ENCODE measurements at regions not wholly inside any gene's neighbourhood (a gene's known extent, or its start where the extent isn't known, plus 50 kb on each side); places are given as distances from the start of the nearest gene placed in this dataset.

GRCh38 chr4:186441502-186441901, 113.9 kb downstream of the MTNR1A start:
- Histone ChIP-seq H3K4me2 (ENCODE audit: unreplicated experiment) (no peak overlapping the region), H3F3A (ENCODE audit: insufficient read depth) (no peaks in the 10 kb centered on the region), H3K27me3 (replicated peaks; ENCODE audit: insufficient read depth) (no peaks in the 10 kb centered on the region), H3K36me3 (ENCODE audit: low read depth) (no peaks in the 10 kb centered on the region), H3K9ac (no peak overlapping the region), H3K79me2 (ENCODE audit: insufficient read depth) (no peaks in the 10 kb centered on the region), H3K27ac (no peak overlapping the region), H4K20me1 (ENCODE audit: insufficient read depth) (no peaks in the 10 kb centered on the region), H3K9me2 (ENCODE audit: insufficient read depth) (no peaks in the 10 kb centered on the region), H3K9me3 (ENCODE audit: low read depth) (no peaks in the 10 kb centered on the region), H3K4me3 (no peak overlapping the region), H3K4me1 (ENCODE audit: insufficient read depth) (no peaks in the 10 kb centered on the region), H2AFZ (no peak overlapping the region)
- 10 to 24% methylated on average over 2 of the region's 2 CpGs for WGBS, 2 experiments (ENCODE audit: low coverage in 1 of 2, low lambda C conversion rate in 2 of 2, missing lambda C conversion rate in 2 of 2)
- in situ Hi-C loops (cut with MboI), result no loop called here
- no peak for DNase-seq
- no peak for TF ChIP-seq EZH2 (IDR thresholded peaks at IDR 0.05; ENCODE audit: insufficient read depth, poor library complexity, severe bottlenecking)
- TF ChIP-seq EZH2phosphoT487 (IDR thresholded peaks at IDR 0.05; ENCODE audit: insufficient read depth, low read depth), result no peak

- Histone ChIP-seq H3K27me3 (replicated peaks; ENCODE audit: insufficient read depth) (no peaks in the 10 kb centered on the region), H3K9me2 (ENCODE audit: insufficient read depth) (no peaks in the 10 kb centered on the region), H3K36me3 (ENCODE audit: low read depth) (no peaks in the 10 kb centered on the region), H3K9me3 (ENCODE audit: low read depth) (no peaks in the 10 kb centered on the region), H3K4me2 (ENCODE audit: unreplicated experiment) (no peak overlapping the region), H4K20me1 (ENCODE audit: insufficient read depth) (no peaks in the 10 kb centered on the region), H3K79me2 (ENCODE audit: insufficient read depth) (no peaks in the 10 kb centered on the region), H3K4me1 (ENCODE audit: insufficient read depth) (no peaks in the 10 kb centered on the region), H3K9ac (no peak overlapping the region), H3K4me3 (no peak overlapping the region), H3K27ac (no peak overlapping the region), H3F3A (ENCODE audit: insufficient read depth) (no peaks in the 10 kb centered on the region), H2AFZ (no peak overlapping the region)
- in situ Hi-C loops (cut with MboI), result no loop called here
- WGBS, 2 experiments (ENCODE audit: low coverage in 1 of 2, low lambda C conversion rate in 2 of 2, missing lambda C conversion rate in 2 of 2), result 54 to 56% methylated on average over 13 of the region's 13 CpGs
- no peak for TF ChIP-seq EZH2phosphoT487 (IDR thresholded peaks at IDR 0.05; ENCODE audit: insufficient read depth, low read depth)
- no peak for TF ChIP-seq EZH2 (IDR thresholded peaks at IDR 0.05; ENCODE audit: insufficient read depth, poor library complexity, severe bottlenecking)
- no peak for DNase-seq
Measured at GRCh38 chr4:186428481-186428880, 126.9 kb downstream of the MTNR1A start.

- in situ Hi-C loops (cut with MboI), result no loop called here
- Histone ChIP-seq H3K4me3 (no peak overlapping the region), H3K36me3 (ENCODE audit: low read depth) (no peaks in the 10 kb centered on the region), H3K9me2 (ENCODE audit: insufficient read depth) (no peaks in the 10 kb centered on the region), H3K4me2 (ENCODE audit: unreplicated experiment) (no peak overlapping the region), H3K9me3 (ENCODE audit: low read depth) (no peaks in the 10 kb centered on the region), H3K9ac (no peak overlapping the region), H2AFZ (no peak overlapping the region), H3K79me2 (ENCODE audit: insufficient read depth) (no peaks in the 10 kb centered on the region), H3K27ac (no peak overlapping the region), H3K27me3 (replicated peaks; ENCODE audit: insufficient read depth) (no peaks in the 10 kb centered on the region), H4K20me1 (ENCODE audit: insufficient read depth) (no peaks in the 10 kb centered on the region), H3K4me1 (ENCODE audit: insufficient read depth) (no peaks in the 10 kb centered on the region), H3F3A (ENCODE audit: insufficient read depth) (no peaks in the 10 kb centered on the region)
- WGBS, 2 experiments (ENCODE audit: low coverage in 1 of 2, low lambda C conversion rate in 2 of 2, missing lambda C conversion rate in 2 of 2), result 9 to 16% methylated on average over 4 of the region's 4 CpGs
- TF ChIP-seq EZH2 (IDR thresholded peaks at IDR 0.05; ENCODE audit: insufficient read depth, poor library complexity, severe bottlenecking), result no peak
- TF ChIP-seq EZH2phosphoT487 (IDR thresholded peaks at IDR 0.05; ENCODE audit: insufficient read depth, low read depth), result no peak
- no peak for DNase-seq
Measured at GRCh38 chr4:186424745-186425144, 130.6 kb downstream of the MTNR1A start.

GRCh38 chr4:186422296-186422695, 133.1 kb downstream of the MTNR1A start:
- Histone ChIP-seq H3K36me3 (ENCODE audit: low read depth) (no peaks in the 10 kb centered on the region), H3K9me3 (ENCODE audit: low read depth) (no peaks in the 10 kb centered on the region), H3K27ac (no peak overlapping the region), H3K9me2 (ENCODE audit: insufficient read depth) (no peaks in the 10 kb centered on the region), H3K9ac (no peak overlapping the region), H3K4me3 (no peak overlapping the region), H3F3A (ENCODE audit: insufficient read depth) (no peaks in the 10 kb centered on the region), H2AFZ (no peak overlapping the region), H3K4me2 (ENCODE audit: unreplicated experiment) (no peak overlapping the region), H3K79me2 (ENCODE audit: insufficient read depth) (no peaks in the 10 kb centered on the region), H3K4me1 (ENCODE audit: insufficient read depth) (no peaks in the 10 kb centered on the region), H4K20me1 (ENCODE audit: insufficient read depth) (no peaks in the 10 kb centered on the region), H3K27me3 (replicated peaks; ENCODE audit: insufficient read depth) (no peaks in the 10 kb centered on the region)
- no peak for DNase-seq
- WGBS, 2 experiments (ENCODE audit: low coverage in 1 of 2, low lambda C conversion rate in 2 of 2, missing lambda C conversion rate in 2 of 2), result 14 to 19% methylated on average over 2 of the region's 2 CpGs
- in situ Hi-C loops (cut with MboI), result no loop called here
- TF ChIP-seq EZH2phosphoT487 (IDR thresholded peaks at IDR 0.05; ENCODE audit: insufficient read depth, low read depth), result no peak
- no peak for TF ChIP-seq EZH2 (IDR thresholded peaks at IDR 0.05; ENCODE audit: insufficient read depth, poor library complexity, severe bottlenecking)

- in situ Hi-C loops (cut with MboI), result no loop called here
- Histone ChIP-seq H3K79me2 (ENCODE audit: insufficient read depth) (no peaks in the 10 kb centered on the region), H3K9me2 (ENCODE audit: insufficient read depth) (no peaks in the 10 kb centered on the region), H3K9ac (no peak overlapping the region), H3K4me3 (no peak overlapping the region), H3K27ac (no peak overlapping the region), H2AFZ (no peak overlapping the region), H3K4me2 (ENCODE audit: unreplicated experiment) (no peak overlapping the region), H3K4me1 (ENCODE audit: insufficient read depth) (no peaks in the 10 kb centered on the region), H4K20me1 (ENCODE audit: insufficient read depth) (no peaks in the 10 kb centered on the region), H3F3A (ENCODE audit: insufficient read depth) (no peaks in the 10 kb centered on the region), H3K36me3 (ENCODE audit: low read depth) (no peaks in the 10 kb centered on the region), H3K9me3 (ENCODE audit: low read depth) (no peaks in the 10 kb centered on the region), H3K27me3 (replicated peaks; ENCODE audit: insufficient read depth) (no peaks in the 10 kb centered on the region)
- no peak for DNase-seq
- 39 to 42% methylated on average over 5 of the region's 5 CpGs for WGBS, 2 experiments (ENCODE audit: low coverage in 1 of 2, low lambda C conversion rate in 2 of 2, missing lambda C conversion rate in 2 of 2)
- no peak for TF ChIP-seq EZH2 (IDR thresholded peaks at IDR 0.05; ENCODE audit: insufficient read depth, poor library complexity, severe bottlenecking)
- TF ChIP-seq EZH2phosphoT487 (IDR thresholded peaks at IDR 0.05; ENCODE audit: insufficient read depth, low read depth), result no peak
Measured at GRCh38 chr4:186416451-186417060, 138.8 kb downstream of the MTNR1A start.
